Occipital lobe (tissue), 1 donor: ENCODE measurements at regions not wholly inside any gene's neighbourhood (a gene's known extent, or its start where the extent isn't known, plus 50 kb on each side); places are given as distances from the start of the nearest gene placed in this dataset.
"Not testable (repeated sequence)": the region's sequence is repeated elsewhere in the genome, so short reads cannot be mapped to it uniquely, and the experiment has no call there.

ENCODE experiments used
- DNase-seq: peaks from one replicate; lab custom pipeline; 2025; lab: John Stamatoyannopoulos, UW

DNA sequence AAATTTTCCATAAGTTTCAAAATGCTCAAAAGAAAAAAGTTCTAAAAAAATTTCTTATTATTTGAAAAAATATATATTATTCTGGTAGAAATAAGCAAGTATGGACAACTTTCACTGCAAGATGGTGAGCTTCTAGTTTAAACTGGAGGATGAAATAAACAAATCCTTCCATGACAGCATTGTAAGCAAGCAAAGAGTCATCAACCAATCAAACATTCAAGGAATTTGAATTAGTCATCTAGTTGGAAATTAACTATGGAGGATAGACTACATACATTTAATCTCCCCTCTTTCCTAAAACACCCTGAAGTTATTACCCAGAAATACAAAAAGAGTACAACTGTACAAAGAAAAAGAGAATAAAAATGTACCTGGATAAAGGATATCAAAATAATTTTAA, 51.0 kb upstream of the IRX5 start:
- no peak for DNase-seq

DNA sequence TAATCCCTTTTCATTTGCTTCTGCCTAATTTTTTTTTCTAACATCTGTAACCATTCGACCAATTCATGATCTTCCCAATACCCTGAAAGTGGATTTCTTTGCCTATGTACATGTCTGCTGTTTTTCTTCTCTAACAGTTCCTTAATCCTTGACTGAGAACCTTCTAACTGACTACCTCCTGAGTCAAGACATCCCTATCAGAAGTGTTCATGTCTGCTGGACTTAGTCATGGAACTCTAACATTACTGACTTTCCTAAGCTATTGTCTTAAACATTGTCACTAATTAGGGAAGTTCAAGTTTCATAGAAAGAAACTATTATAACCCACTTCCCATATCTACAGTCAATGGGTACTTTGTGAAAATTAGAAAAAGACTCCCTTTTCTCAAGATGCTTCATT, 52.4 kb upstream of the IRX5 start:
- DNase-seq = no peak

DNA sequence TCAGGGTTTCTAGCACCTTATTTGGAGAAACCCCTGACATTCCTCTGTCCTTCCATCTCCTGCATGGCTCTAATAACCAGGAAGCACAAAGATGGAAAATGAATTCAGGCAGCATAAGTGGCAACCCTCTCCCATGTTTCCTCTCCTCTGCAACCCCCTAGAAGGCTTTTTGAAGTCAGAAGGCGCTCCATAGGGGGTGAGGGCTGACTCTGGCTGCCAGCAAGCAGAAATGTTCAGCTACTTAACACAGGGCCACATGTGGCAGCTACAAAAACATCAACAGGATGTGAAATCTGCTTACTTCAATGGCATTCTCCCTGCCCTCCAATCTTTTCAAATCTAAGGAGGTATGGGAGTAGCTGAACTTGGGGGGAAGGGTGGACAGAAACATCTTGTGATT, 55.2 kb upstream of the IRX5 start:
- DNase-seq = no peak

DNA sequence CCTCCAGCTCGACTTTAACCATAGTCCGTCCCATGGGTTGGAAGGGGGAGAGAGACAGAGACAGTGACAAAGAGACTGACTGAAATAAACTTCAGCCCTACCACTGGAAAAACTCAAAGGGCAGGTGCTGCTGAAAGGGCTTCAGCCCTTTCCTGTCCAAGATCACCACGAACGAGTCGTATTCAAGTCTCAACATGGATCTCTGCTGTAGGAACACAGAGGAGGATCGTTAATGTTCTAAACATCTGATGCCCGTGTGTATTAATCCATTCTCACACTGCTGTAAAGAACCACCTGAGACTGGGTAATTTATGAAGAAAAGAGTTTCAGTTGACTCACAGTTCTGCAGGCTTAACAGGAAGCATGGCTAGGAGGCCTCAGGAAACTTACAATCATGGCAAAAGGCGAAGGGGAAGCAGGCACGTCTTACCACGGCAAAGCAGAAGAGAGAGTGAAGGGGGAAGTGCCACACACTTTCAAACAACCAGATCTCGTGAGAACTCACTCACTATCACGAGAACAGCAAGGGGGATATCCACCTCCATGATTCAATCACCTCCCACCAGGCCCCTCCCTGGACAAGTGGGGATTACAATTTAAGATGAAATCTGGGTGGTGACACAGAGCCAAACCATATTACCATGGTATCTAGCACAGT, 56.8 kb upstream of the IRX5 start:
- DNase-seq = not testable (repeated sequence)

DNA sequence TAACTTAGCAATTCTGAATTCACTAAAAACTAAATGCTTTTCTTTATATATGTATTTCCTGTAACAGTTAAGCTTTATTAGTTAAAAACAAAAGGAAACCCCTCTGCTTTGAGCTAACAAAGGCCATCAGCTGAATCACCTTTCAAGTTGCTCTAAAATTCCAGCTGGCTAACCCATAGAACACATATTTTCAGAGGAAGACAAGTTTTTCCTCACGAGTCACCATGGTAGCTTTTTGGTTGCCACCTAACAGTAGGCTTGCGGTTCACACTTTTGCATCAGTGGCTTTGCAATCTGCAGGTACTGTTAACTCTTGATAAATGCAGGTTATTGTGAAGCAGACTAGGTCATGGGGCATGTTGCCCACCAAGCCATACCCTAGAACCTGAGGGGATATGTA, 57.6 kb upstream of the IRX5 start:
- no peak for DNase-seq

DNA sequence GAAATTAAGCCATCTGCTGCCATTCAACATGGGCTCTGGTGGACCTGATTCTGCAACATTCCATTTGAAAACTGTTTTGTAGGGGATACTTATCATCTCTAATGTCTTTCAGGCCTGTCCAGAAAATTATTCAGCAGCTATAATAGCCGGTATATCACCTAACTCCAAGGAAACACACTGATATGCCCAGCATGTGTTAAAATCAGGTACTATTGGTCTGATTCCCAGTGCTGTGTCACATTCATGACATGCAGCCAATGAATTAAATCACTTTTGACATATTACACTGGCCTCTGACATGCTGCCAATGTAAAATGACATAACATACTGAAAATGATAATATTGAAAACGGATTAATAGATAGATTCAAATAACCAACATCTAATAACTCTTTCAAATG, 60.5 kb upstream of the IRX5 start:
- DNase-seq = no peak

DNA sequence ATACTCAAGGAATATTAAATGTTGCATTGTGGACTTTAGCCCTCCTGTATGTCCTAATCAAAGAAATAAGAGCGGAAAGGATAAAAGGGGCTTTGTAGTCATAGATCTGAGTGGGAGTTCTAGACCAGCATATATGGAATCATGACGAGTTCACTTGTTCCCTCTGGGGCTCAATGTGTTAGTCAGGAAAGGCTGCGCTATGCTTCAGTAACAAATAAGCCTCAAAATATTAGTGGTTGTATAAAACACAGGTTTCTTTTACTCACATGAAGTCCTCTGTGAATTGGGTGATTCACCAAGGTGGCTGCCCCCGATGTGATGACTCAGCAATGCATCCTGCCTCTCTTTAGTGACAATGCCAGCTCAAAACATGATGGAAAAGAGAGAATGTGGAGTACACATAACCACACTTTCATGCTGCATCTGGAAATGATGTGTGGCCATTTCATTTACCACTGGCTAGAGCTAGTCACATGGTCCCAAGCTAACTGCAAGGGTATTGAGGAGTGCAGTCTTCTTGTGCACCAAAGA, 63.3 kb upstream of the IRX5 start:
- DNase-seq = no peak

DNA sequence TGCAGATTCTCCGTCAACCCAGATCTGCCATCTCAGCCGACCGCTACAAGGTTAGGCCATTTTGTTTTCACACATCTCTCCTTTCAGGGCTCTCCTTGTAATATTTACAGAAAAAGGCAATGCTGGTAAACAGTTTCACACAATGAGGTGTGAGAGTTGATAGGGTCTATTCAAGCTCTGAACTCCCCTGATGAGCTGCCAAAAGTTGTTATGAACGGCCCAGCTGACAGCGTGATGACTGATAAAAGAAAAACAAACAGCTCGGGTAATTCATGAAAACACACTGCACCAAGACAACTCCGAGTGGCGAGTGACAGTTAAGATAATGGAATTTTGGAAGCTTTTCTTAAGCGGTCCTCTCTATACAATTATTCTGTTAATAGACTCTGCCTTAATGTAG, 68.1 kb upstream of the IRX5 start:
- no peak for DNase-seq

DNA sequence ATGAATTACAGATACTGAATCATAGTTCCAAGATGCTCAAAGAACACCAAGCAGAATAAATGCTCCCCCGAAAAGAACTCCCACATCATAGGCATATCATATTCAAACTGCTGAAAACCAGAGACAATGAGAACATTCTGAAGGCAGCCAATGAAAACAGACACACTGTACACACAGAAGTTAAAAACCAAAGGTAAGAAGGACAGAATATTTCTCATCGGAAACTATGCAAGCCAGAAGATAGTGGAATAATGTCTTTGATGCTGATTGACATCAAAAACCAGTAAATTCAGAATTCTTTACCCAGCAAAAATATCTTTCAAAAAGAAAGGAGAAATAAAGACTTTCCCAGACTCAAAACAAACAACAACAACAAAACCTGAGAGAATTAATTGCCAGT, 73.8 kb upstream of the IRX5 start:
- no peak for DNase-seq

DNA sequence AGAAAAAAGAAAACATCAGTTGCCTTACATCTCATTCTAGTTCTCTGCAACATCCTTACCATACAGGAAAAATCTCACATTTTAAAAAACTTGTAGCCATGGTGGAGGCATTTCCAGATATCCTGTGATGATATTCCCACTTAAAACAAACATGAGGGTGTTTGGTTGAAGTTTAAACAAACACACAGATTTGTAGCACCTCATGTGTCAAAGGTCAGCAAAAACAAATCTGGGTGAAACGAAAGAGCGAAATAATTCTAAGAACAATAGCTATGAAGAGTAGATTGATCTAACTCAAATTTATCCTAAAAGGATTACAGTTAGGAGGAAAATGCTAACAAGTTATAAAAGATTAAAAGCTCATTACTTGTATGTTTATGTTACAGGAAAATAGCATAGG, 83.1 kb upstream of the IRX5 start:
- DNase-seq = no peak

DNA sequence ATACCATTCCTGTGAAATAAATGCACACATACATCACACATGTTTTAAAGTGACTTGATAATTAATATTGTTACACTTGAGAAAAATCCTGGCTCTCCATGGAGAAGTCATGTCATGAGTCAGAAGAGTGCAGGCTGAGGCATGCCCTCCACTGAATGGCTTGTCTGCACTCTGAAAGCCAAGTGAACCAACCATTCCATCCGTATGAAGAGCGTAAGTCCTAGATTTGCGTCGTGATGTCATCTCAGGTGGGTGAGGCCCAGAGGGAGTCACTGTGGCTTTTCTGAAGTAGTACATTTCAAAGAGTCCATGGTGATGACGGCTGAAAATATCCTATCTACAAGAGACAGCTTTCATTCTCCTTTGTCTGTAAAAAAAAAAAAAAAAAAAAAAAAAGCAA, 83.5 kb upstream of the IRX5 start:
- no peak for DNase-seq

DNA sequence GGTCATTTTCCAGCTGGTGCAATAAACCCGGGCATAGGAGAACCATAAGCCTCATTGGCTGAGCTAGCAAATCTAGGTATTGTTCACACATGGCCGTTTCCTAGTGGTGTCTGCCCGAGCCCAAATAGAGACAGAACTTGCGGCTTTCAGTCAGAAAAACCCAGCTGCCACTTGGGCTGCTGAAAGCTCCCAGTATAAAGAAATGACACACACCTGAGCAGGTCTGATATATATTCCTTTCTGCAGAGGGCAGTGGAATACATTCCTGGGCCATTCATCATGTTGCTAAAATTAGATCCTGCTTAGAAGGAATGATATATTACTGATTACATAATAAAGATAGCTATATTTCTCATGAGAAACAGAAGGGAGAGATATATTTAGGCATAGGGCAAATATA, 83.9 kb upstream of the IRX5 start:
- DNase-seq = no peak

DNA sequence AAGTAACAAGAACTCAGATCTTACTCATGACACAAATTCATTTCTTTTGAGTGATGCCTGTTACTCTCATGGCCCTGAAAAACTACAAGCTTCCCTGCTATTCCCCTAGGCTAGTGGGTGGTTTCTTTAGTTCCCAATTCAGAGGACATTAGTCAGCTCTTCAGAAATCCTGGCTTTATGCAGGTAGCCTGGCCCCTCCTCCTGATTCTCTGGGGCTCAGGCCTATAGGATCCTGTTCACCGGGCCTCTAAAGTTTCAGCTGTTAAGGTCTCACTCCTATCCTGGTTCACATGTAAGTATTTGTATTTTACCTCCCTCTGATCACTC, 87.3 kb upstream of the IRX5 start:
- DNase-seq = no peak

DNA sequence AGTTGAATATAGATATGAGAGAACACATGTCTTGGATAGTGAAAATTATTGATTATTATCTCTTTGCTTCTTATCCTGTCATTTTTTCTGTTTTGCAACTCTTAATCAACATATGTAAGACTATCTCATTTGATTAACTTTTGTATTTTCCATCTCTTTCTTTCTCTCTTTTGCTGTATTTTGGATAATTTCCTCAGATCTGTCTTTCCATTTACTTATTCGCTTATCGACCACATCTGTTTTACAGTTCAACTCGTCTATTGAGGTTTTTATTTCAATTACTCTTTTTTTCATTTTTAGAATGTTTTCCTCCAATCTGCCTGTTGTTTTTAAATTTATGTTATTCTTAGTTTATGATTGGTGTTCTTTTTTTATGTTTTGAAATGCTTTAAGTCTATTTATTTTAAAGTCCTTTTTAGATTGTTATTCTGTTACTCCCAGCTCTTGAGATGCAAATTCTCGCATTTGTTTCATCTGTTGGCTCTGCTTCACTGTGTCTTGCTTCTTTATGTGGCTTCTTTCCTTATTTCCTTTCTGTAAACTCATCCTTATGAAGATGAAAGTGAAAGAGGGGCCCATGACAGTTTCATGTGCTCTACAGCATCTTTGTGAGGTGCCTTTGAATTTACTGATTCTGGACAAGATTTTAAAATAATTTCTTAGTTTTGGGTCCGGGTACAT, 87.8 kb upstream of the IRX5 start:
- DNase-seq = no peak

DNA sequence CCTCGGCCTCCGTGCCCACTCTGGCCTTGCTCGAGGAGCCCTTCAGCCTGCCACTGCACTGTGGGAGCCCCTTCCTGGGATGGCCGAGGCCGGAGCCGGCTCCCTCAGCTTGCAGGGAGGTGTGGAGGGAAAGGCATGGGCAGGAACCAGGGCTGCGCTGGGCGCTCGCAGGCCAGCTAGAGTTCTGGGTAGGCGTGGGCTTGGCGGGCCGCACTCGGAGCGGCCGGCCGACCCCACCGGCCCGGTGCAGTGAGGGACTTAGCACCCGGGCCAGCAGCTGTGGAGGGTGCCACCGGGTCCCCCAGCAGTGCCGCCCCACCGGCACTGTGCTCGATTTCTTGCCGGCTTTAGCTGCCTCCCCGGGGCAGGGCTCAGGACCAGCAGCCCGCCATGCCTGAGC, 101.0 kb upstream of the IRX5 start:
- no peak for DNase-seq

DNA sequence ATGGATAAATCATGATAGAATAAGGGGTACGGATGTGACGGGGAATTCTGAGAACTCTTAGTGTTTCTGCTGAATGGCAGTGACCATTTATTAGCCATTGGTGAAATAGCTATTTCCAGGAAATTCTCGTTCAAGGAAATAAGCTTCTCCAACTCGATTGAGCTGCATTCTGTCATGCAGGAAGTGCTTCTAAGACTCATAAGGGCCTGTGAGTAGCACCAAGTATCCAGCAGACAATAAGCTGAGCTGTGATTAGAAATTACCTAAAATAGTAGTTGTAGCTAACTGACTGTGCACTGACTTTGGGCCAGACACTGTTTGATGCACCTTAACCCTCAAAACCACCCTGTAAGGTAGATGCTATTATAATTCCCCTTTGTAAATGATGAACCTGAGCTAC, 107.8 kb upstream of the IRX5 start:
- no peak for DNase-seq

DNA sequence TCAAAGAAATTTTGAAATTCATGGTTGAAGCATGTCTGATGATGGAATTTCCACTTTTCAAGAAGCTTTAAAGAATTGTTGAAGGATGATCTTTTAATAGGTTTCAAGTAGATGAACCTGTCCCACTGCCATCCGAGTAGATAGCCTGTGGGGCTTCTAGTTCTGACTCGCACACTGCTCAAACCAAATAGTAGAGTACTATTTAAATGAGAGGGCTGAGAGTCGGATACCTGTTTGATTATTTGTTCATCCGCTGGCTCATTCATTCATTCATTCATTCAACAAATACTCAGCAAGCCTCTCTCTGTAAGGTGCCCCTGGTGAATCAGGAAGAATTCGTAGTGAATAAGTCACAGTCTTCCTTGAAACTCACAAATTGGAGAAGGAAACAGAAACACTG, 108.2 kb upstream of the IRX5 start:
- no peak for DNase-seq

DNA sequence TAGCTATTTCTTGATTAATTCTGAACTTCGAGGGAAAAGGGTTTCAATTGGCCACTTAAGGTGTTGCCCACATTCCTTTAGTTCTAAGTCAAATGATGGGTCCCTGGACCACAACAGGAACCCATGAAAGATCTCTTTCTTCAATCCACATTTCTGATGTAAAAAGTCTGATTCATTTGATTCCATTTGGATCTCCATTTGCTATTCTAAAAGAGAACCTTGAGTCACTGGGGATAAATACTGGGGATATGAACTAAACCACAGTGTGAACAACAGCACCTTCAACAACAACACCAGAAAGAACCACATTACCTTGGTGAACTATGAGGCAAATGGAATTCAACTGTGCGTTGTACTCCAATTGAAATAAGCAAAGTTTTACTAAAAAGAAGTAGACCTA, 108.9 kb upstream of the IRX5 start:
- no peak for DNase-seq

DNA sequence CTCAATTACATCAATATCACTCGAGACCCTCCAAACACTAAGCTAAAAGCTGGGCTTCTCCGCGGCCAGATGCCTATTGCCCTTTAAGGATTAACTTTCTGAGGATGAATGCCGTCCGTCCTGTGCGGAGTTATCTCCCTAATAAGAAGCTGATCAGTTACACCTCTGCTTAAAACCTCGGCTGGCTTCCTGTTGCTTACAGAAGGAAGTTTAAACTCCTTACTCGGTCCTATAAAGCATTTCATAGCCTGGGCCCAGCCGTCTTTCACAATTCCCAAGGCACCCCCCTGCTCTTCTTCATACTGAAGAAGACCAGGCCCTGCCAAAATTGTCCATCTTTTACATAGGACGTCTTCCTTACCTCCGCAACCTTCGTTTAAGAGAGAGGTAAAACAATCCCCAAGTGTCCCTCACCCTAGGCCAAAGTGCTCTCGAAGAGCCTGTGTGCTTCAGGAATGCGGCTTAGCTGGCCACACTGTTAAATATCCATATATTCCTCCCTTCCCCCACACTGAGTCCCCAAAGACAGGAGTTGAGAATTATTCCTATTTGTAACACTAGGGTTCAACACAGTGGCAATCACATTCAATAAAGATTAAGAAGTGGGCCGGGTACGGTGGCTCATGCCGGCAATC, 112.6 kb upstream of the IRX5 start:
- no peak for DNase-seq

DNA sequence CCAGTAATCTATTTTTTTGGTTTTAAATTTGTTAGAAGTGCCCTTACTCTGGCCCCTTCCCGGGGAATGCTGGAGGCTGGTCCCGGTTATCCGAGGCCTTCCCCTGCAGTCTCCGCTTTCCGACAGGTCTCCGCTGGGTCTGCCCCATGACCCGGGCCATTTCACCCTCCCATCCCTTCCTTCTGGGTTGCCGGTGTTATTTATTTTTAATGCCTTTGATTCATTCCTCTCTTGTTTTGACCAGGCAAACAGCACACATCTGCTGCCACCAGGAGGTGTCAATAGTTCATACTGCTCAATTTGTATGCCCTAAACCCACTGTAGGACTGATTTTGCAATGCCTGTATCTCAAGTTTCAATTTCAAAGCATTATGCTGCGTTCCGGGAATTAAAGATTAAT, 113.2 kb upstream of the IRX5 start:
- DNase-seq = no peak

DNA sequence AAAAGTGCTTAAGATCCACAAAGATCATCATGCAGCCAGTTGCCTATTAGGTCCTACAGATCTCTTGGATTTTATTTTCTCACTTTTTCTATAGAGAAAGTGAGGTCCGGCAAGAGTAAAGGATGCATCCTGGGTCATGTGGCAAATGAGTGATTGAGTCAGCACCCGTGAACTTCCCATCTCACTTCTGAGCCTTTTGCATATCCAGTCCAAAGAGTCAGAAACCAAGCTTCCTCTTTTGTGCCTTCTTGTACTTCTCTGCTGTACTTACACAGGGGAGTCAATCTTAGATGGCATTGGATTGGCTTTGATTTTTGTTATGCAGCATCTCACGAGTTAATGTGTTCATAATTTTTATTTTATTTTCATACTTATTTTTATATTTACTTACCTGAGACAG, 114.2 kb upstream of the IRX5 start:
- no peak for DNase-seq

DNA sequence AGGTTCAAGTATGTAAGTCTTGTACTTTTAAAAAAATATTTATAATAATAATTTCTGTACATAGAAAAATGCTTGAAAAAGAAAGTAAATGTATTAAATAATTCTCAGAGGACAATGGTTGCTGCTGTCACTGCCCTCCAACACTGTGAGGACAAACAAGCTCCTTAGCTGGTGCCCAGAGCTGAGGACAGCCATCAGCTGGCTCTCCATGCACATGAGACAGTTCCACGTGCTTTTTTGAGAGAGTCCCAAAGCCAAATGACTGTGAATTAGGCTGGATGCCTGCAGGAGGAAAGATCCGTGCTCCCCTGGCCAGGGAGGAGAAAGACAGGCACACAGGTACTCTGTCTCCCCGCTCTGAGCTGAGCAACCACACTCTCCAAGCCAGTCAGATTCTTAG, 115.5 kb upstream of the IRX5 start:
- no peak for DNase-seq

DNA sequence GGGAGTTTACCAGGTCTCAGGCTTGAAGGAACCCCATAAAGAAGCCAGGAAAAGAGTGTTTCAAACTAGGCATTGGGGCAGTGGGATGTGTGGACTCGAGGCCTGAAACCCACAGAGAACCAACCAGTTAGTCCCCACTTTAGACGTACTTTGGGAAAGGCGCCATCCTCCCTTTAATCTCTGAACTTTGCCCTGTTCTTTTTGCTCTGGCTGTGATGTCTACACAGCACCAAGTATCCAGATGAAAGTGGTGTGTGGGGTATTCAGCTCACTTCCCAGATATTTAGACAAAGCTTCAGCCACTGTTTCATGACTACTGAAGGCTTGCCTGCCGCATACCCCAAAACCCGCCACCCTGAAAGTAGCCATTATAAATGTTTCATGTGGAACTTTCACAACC, 116.9 kb upstream of the IRX5 start:
- DNase-seq = no peak
